DLD1 (cell line): ENCODE measurements at regions not wholly inside any gene's neighbourhood (a gene's known extent, or its start where the extent isn't known, plus 50 kb on each side); places are given as distances from the start of the nearest gene placed in this dataset.
"Not testable (repeated sequence)": the region's sequence is repeated elsewhere in the genome, so short reads cannot be mapped to it uniquely, and the experiment has no call there.

Source experiments
- in situ Hi-C: cut with HindIII; loops from 2 replicates; pipeline ENCODE4 v1.10.0; 2017; ENCODE audit warnings: low sequenced_read_pairs

DNA sequence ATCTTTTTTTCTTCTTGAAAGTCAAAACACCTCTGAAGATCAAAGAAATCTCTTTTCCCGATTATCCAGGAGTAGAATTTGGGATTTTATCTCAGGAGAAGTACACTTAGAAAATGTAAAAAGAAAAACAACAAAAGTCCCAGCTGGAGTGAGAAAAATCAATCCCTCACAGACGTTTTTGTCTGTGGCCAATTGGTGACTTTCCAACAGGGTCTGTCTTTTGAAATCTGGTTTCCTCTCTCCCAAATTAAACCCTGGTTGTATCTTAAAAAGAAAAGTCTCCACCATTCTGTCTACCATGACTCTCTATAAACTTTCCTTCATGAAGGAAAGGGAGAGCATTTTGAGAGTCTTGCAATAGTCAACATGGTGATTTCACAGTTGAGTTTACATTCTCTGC is 88.1 kb downstream of the DACT1 start:
- in situ Hi-C loops, result no loop called here

DNA sequence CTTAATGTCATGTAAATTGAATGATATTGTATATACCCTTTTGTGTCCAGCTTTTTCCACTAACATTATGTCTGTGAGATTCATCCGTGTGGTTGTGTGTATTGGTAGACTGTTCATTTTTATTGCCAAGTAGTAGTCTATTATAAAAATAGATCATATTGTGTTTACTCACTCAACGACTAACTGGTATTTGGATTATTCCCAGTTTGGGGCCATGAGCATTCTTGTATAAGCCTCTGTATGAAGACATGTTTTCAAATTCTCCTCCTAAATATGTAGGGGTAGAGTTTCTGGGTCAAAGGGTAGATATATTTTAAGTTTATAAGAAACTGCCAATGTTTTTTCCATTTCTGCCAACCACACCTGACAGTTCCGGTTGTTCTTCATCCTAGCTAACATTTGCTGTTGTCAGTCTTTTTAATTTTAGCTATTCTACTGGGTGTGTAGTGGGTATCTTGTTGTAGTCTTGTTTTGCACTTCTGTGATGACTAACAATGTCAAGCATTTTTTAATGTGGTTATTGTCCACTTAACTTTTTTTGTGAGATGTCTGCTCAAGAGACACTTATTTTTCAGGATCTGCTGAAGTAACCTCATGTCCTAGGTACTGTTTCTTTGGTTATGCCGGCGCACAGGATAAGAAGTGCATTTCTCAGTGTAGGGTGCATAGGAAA is 93.2 kb downstream of the DACT1 start:
- in situ Hi-C loops, result no loop called here

DNA sequence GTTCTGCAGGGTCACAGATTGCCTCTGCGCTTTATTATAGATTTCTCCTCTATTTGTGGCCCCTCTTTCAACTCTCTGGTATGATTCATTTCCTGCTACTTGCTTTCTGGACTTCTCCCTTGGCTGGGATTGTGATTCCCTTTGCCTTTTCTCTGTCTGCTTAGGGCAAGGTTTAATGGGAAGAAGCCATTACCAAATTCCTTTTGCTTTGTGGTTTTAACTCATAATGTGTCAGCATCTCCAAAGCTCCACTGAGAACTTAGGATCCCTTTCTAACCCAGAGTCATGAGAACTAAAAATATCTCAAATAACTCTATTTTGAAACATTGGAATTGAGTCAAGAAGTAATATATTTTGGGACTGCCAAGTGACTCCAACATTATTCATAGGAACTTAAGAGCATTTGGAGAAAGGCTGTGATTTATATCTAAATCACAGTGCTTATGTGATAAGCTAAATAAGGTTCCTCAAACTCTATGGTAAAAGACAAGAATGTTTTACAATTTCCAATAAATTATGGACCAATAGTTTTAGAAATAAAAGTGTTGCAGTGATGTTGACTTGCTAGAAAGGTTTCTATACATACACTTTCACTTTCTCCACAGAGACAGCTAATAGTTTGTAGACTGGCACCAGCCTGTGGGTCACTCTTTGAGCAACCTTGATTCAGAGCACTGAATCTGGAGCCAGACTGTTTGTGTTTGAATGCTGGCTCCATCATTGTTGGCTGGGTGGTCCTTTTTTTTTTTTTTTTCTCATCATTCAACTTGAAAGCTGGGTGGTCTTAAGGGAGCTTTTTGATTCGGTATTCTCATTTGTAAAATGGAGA is 93.9 kb downstream of the DACT1 start:
- in situ Hi-C loops, result no loop called here

DNA sequence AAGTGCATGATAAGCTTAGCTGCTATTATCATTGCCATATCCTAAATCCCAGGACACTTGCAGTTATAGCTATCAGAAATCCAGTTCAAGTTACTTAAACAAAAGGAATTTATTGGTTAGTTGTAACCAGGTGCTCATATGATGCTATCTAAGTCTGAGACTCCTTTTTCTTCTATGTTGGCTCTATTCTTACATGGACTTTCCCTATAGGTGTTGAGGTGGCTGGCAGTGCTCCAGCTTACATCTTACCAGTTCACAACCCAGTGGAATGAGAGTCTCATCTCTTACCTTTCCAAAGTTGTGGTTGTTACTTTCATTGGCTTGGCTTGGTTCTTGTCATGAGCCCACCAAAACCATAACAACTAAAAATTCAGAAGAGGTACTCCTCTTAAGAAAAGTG is 94.6 kb downstream of the DACT1 start:
- in situ Hi-C loops, result no loop called here

DNA sequence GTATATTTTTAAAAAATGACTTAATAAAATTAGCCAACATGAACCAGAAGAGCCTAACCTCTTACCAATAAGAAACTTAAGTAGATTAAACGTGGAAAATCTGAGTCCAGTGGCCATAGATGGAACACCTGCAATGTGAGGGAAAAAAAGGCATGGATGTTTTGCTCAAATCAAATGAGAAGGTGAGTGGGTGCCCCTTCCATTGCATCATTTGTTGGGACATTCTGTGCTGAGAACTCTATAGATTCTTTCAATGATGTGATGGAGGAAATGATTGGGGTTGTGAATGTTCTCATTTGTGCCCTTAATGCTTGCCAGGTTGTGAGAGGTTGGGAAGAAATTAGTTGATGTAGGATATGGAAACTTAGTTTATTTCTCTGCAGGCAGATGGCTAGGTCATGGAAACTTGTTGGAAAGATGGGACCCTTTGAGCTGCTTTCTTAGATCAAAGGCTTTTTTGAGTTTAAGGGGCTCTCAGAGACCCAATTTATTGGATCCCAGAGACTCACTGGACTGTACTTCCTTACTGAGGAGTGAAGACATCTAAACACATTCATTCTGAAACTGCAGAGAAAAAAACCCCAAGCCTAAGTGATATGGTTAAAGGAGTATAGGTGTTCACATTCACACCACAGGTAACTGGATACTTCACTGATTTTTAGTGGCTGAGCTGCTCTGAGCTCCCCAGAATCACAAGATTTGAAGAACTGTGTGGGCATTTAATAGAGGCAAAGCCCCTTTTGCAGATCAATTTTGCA is 95.9 kb downstream of the DACT1 start:
- in situ Hi-C loops, result no loop called here

DNA sequence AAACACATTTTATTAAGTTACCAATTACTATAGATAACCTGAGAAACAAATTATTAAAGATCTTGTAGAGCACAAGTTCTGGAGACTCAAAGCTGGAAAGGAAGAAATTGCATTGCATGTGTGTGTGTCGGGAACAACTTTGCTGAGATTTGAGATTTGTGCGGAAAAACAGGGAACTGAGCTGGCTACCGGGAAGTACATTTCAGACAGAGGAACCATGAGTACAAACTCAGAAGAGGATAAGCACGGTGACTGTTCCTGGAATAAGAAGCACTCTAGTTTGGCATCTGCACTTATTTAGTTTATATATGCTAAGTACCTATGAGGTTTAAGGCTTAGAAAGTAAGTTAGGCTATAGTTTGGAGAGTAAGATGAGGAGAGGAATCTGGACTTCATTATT is 97.8 kb downstream of the DACT1 start:
- in situ Hi-C loops, result no loop called here

DNA sequence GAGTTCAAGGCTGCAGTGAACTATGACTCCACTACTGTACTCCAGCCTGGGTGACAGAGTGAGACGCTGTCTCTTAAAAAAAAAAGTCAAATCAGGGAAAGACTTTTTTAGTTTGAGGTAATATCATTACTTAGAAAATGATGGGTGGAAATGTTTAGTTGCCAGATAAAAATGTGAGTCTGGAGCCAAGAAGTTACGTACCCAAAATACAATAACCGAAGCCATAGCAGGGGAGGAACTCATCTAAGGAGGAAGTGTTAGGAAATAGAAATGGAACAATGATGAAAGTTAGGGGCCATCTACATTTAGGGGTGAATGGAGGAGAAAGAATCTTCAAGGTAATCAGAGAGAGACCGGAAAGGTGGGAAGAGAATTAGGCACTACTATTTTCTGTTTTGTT is 98.8 kb downstream of the DACT1 start:
- in situ Hi-C loops, result no loop called here

DNA sequence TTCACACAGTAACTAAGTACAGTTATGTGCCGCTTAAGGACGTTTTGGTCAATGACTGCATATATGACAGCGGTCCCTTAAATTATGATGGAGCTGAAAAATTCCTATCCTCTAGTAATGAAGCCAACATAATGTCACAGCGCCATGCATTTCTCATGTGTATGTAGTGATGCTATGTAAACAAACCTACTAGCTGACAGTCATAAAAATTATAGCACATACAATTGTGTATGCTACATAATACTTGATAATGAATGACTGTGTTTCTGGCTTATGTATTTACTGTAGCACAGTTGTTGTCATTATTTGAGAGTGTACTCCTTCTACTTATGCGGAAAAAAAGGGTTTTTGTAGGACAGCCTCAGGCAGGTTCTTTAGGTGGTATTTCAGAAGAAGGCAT is 99.7 kb downstream of the DACT1 start:
- in situ Hi-C loops, result no loop called here

DNA sequence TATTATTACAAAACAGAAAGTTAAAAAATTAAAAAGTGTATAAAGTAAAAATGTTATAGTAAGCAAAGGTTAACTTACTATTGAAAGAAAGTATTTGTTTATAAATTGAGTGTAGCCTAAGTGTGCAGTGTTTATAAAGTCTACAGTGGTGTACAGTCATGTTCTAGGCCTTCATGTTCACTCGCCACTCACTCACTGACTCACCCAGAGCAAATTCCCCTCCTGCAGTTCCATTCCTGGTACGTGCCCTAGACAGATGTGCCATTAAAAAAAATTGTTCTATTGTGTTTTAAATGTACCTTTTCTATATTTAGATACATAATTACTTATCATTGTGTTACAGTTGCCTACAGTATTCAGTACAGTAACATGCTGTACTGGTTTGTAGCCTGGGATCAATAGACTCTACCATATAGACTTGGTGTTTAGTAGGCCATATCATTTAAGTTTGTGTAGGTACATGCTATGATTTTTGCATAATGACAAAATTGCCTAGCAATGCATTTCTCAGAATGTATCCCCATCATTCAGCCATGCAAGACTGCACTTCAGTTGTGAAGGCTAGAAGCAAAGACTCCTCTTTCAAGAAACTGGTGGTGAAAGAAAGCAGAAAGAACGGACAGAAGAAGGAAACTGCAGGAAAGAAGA is 100.6 kb downstream of the DACT1 start:
- in situ Hi-C loops, result no loop called here

DNA sequence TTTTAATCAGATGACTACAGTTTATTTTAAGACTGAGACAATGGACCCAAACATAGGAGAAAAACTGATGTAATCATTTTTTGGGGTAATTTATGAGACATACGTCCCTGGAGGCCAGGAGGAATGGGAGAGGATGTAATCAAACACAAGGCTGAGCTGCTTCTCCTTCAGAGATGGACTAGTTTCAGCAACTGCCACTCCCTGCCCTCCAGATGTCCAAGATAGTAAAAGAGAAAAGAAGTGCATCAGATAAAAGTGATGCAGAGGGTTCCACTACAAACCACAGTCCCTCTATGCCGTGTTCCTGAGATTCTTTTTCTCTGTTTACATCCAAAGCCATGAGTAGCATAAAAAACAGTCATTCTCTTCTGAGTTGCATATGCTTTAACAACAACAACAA is 101.1 kb downstream of the DACT1 start:
- in situ Hi-C loops, result no loop called here

DNA sequence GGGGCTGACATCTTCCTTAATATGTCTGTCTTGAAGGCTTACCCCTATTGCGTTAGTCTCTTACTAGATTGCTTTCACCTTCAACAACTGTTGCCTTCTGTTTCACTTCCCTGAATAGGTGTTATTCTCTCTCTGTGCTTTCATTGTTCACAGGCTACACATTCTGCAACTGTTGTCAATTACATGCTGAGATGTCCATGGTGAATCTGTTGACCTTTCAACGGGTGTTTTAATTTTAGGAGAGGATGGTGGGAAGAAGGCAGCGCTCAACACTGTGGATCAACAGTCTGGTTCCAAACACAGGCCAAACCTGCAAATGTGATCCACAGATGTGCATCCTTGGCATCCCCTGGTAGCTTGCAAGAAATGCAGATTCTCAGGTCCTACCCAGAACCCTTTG is 101.9 kb downstream of the DACT1 start:
- in situ Hi-C loops, result no loop called here

DNA sequence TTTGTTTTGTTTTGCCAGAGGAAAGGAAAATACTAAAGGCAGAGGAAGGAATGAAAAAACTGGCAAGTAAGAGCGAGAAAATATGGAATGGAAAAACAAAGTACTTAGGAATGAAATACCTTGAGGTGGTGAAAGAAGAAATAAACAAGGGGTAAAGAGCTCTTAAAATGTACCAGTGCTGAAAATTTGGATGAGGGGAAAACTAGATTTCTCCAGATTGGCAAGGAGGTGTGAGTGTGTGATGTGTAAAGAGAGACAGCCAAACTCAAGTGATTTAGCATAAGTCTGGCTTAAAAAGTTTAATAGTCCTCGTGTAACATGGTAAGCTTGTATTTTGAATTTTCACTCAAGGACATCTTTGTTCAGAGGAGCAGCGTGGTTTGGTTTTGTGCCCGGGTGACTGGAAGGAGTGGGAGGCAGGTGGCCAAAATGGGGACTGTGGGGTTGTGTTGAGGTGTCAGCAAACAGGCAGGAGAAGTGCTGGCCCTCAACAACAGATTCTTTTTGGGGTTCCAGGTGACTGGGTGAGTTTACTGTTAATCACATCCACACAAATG is 102.7 kb downstream of the DACT1 start:
- in situ Hi-C loops, result no loop called here

DNA sequence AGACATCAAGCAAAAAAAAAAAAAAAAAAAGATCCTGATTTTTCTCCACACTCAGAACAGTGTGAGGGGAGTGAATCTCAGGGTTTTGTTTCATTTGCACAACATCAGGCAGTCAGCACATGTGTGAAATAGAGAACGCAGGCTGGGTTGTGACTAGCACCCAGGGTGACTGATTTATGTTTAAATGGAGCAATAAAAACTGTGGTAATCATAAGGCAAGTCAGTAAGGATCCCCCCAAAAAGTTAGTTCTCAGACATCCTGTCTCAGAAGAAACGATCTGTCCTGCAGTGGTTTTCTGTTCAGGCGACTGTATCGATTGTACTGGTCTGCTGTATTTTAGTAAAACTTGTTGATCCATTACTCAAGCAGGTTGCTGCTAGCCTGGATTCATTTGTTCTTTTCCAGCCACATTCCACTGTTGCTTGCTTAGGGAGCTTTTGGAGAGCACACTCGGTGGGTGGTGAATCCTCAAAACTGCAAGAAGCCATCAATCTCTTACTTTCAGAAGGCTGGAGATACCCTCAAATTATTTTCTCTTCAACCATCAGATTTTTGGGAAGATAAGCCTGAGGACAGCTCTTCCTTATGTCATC is 107.1 kb downstream of the DACT1 start:
- in situ Hi-C loops, result no loop called here

DNA sequence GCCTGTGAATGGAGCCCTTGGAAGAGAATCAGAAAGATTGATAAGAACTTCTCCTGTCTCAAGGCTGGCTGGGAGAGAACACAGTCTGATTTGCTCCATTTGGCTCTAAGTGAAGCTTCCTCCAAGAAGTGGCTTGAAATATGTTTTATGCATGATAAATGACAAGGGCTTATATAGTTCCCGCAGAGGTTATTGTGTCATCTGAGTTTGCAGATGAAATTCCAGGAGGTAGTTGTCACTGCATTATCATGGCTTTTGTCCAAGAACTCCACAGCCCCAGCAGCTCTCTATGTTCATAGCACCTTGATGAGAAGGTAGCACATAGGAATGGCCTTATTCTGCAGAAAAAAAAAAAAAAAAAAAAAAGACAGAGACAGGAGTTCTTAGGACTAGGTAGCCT is 108.5 kb downstream of the DACT1 start:
- in situ Hi-C loops, result no loop called here

DNA sequence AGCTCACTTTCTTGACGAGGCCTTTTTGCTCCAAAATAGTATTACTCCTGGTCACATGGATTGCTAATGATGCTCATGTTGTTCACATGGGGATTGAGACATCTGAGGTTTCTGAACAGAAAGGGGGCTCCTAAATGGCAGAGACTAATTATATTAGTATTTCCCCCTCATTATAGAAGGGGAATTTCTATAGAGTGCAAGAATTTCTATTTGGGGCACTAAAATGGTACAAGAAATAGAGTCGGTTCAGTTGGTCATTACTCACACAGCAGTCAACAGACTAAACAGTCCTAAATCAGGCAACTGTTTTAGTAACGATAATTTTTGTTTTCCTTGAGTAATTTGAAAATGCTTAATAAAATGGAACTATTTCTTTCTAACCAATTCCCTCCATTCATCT is 108.9 kb downstream of the DACT1 start:
- in situ Hi-C loops, result no loop called here

DNA sequence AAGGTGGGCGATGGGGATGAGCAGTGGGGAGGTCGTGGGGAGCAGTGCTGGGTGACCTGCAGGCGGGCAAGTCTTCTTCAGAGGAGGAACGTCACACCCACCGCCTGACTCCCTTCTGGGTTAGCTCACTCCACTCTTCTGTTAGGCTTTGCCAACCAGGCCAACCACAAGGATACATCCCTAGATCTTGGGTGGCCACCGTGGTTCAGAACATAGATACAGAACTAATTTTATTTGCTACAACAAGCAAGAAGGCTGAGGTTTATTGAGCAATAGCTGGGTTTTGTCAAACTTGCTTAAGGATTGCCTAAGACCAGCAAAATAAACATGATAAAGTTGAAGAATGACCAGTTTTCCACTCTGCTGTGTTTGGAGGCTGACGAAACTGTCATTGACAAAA is 109.4 kb downstream of the DACT1 start:
- in situ Hi-C loops, result no loop called here

DNA sequence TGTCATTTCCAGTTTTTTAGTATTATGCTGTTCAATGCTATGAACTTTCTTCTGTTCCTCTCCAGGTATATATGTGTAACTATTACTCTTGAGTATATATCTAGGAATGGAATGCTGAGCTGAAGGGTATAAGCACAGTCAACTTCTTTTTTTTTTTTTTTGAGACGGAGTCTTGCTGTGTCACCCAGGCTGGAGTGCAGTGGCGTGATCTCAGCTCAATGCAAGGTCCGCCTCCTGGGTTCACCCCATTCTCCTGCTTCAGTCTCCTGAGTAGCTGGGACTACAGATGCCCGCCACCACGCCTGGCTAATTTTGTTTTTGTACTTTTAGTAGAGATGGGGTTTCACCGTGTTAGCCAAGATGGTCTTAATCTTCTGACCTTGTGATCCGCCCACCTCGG is 110.5 kb downstream of the DACT1 start:
- in situ Hi-C loops, result not testable (repeated sequence)

DNA sequence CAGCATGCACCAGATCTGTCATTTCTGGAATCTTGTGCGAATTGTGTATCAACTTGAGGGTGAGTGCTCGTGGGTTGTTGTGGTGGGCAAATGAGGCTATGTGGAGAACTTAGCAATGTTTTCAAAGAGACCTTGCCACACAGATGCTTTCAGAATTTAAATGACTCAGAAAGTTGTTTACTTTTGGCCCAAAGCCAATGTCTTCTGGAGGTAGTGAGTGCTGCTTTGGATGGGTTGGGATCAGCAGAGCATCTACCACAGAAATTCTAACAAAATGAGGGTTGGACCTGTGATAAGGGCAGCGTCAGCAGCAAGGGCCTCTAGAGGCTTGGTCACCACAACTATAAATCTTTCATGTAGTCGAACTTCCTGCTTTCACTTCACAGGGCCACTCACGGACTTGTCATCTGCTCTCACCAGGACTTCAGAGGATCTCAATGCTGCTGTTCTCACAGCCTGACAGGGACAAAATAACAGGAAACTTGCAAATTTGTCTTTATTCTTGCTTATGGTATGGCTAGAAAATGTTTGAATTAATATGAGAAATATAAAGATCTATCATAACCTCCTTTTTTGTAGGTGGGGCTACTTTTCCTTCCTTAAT is 111.4 kb downstream of the DACT1 start:
- in situ Hi-C loops, result no loop called here

DNA sequence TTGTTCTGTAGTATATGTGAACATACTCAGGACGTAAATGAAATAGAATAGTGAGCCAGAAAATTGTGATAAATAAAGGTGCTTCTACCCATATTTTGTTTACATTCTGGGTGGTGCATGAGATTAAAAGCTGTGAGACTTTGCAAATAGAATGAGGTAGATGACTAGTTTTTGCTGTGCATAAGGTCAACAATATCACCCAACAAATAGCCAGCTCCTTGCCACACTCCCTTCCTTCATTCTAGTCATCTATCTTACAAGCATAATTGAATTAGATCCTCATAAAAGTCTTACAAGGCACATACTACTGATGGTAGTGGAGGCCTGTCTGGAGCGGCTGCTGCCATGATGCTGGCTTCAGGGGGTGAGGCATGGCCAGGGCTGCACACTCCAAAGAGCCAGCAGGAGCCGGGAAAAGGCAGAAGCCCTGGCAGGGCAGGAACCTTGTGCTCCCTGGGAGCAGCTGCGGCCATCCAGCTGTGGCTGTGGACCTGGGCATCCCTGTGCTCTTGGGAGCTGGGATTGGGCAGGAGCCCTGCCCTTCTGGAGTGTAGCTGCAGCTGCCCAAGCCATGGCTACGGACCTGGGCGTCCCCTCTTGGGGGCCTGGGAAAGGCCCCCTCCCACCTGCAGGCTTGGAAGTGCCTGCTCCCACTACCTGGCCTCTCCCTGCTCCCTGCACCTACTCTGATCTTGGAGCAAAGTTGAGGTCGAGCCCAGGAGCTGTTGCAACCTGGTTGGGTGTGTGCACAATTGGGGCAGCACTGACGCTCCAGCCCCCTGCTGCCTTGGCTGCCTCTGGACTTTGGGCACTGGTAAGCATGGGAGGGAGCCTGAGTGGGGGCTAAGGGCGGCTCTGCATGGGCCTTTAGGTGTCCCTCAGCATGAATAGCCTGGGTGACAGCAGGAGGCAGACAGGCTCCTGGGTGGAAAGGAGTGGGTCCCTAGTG is 112.8 kb downstream of the DACT1 start:
- in situ Hi-C loops, result no loop called here
